Activated CD4-positive, alpha-beta T cell treated with anti-CD3 and anti-CD28 coated beads for 1 hour (primary cell): ENCODE measurements at regions not wholly inside any gene's neighbourhood (a gene's known extent, or its start where the extent isn't known, plus 50 kb on each side); places are given as distances from the start of the nearest gene placed in this dataset.

Experiments used
- DNase-seq: peaks from one replicate; pipeline ENCODE4 v3.0.0-alpha.2; 2020

GRCh38 chr1:234535763-234536515 is 57.0 kb upstream of the TARBP1 start:
- DNase-seq = no peak

- no peak for DNase-seq
Measured at GRCh38 chr1:234535218-234535617, 56.2 kb upstream of the TARBP1 start.

GRCh38 chr1:234533975-234534876 is 55.2 kb upstream of the TARBP1 start:
- DNase-seq = no peak

GRCh38 chr1:234533034-234533891 is 54.3 kb upstream of the TARBP1 start:
- DNase-seq = no peak

GRCh38 chr1:234532503-234532922 is 53.5 kb upstream of the TARBP1 start:
- DNase-seq = no peak

- DNase-seq = no peak
Measured at GRCh38 chr1:234531151-234531635, 52.2 kb upstream of the TARBP1 start.

- DNase-seq = no peak
Measured at GRCh38 chr1:234530672-234531071, 51.7 kb upstream of the TARBP1 start.

- DNase-seq = no peak
Measured at GRCh38 chr1:234529950-234530237, 50.9 kb upstream of the TARBP1 start.

GRCh38 chr1:234529095-234529949 is 50.3 kb upstream of the TARBP1 start:
- no peak for DNase-seq
